Subcutaneous abdominal adipose tissue (tissue), 5 donors: ENCODE measurements at regions not wholly inside any gene's neighbourhood (a gene's known extent, or its start where the extent isn't known, plus 50 kb on each side); places are given as distances from the start of the nearest gene placed in this dataset.

ENCODE experiments used
- H3K27ac ChIP-seq: one replicate; pipeline ENCODE4 v1.7.0; 2013; ENCODE audit warnings: low read depth, mild to moderate bottlenecking, inconsistent platforms, low read length, moderate library complexity
- H3K27me3 ChIP-seq, 5 donors: one replicate each; pipeline ENCODE4 v1.7.0; 2013; ENCODE audit warnings: low read length in 5 of 5, inconsistent platforms in 1 of 5; ENCODE audit not compliant: control insufficient read depth in 5 of 5, insufficient read depth in 4 of 5
- H3K36me3 ChIP-seq, 5 donors: one replicate each; pipeline ENCODE4 v1.7.0; 2013; ENCODE audit warnings: low read length in 5 of 5; ENCODE audit not compliant: control insufficient read depth in 5 of 5, insufficient read depth in 5 of 5
- H3K4me1 ChIP-seq, 5 donors: one replicate each; pipeline ENCODE4 v1.7.0; 2013; ENCODE audit warnings: low read length in 5 of 5, mild to moderate bottlenecking in 3 of 5, moderate library complexity in 1 of 5; ENCODE audit not compliant: control insufficient read depth in 5 of 5, insufficient read depth in 5 of 5
- H3K4me3 ChIP-seq, 5 donors: one replicate each; pipeline ENCODE4 v1.7.0; 2013; ENCODE audit warnings: low read length in 5 of 5, low read depth in 1 of 5
- H3K9ac ChIP-seq, 5 donors: one replicate each; pipeline ENCODE4 v1.7.0; 2013; ENCODE audit warnings: low read length in 5 of 5, mild to moderate bottlenecking in 4 of 5, moderate library complexity in 3 of 5
- H3K9me3 ChIP-seq, 5 donors: one replicate each; pipeline ENCODE4 v1.7.0; 2013; ENCODE audit warnings: low read length in 5 of 5; ENCODE audit not compliant: control insufficient read depth in 5 of 5
- donor health status: healthy.
- donor health status: healthy.
- donor health status: healthy.
- donor health status: healthy.
- donor health status: healthy.

DNA sequence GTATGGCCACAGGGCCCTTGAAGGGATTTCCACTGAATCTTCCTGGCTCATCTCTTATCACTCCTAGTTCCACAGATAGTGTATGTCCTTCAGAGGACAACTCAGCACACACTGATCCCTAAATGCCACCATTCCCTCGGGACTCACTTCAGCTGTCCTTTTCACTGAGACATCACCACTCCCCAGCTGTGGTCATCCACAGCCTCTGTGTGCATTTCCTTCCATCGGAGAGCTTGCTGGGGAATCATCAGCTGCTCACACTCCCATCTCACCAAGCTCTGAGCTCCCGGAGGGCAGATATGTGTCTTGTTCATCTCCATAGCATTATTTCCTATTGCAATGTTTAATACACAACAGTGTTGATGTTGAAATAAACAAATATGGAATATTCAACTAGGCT lies 759.5 kb downstream of the RNF144A start:
- Histone ChIP-seq H3K4me1 (peaks cover 0 to 4% (median 3%) of the 10 kb centered on the region in 5 donors), H3K27me3 (peaks cover 0 to 2% (median 0%) of the 10 kb centered on the region in 5 donors), H3K36me3 (no peaks in the 10 kb centered on the region), H3K4me3 (no peak overlapping the region), H3K9me3 (peaks cover 0 to 4% (median 0%) of the 10 kb centered on the region in 5 donors), H3K9ac (no peak overlapping the region), H3K27ac (no peak overlapping the region)

- Histone ChIP-seq H3K36me3 (no peaks in the 10 kb centered on the region), H3K9ac (no peak overlapping the region), H3K27ac (no peak overlapping the region), H3K9me3 (no peaks in the 10 kb centered on the region), H3K4me1 (no peaks in the 10 kb centered on the region), H3K27me3 (peaks cover 0 to 2% (median 0%) of the 10 kb centered on the region in 5 donors), H3K4me3 (no peak overlapping the region)
Observed at GRCh38 chr2:7681881-7682461, 764.8 kb downstream of the RNF144A start.

- Histone ChIP-seq H3K9ac (no peak overlapping the region), H3K27ac (no peak overlapping the region), H3K4me1 (no peaks in the 10 kb centered on the region), H3K36me3 (no peaks in the 10 kb centered on the region), H3K27me3 (peaks cover 0 to 2% (median 0%) of the 10 kb centered on the region in 5 donors), H3K9me3 (no peaks in the 10 kb centered on the region), H3K4me3 (no peak overlapping the region)
Observed at GRCh38 chr2:7683196-7683595, 766.0 kb downstream of the RNF144A start.

- H3K9me3 ChIP-seq: no peaks in the 10 kb centered on the region
- no peak overlapping the region for H3K27ac ChIP-seq
- H3K4me1 ChIP-seq: no peaks in the 10 kb centered on the region
- H3K9ac ChIP-seq: no peak overlapping the region
- no peaks in the 10 kb centered on the region for H3K27me3 ChIP-seq
- H3K4me3 ChIP-seq: no peak overlapping the region
- H3K36me3 ChIP-seq: no peaks in the 10 kb centered on the region
Observed at GRCh38 chr2:7683708-7684107, 766.5 kb downstream of the RNF144A start.

- Histone ChIP-seq H3K4me1 (no peaks in the 10 kb centered on the region), H3K27me3 (no peaks in the 10 kb centered on the region), H3K9me3 (no peaks in the 10 kb centered on the region), H3K36me3 (no peaks in the 10 kb centered on the region), H3K4me3 (no peak overlapping the region), H3K27ac (no peak overlapping the region), H3K9ac (no peak overlapping the region)
Observed at GRCh38 chr2:7685342-7686015, 768.3 kb downstream of the RNF144A start.

GRCh38 chr2:7686016-7686385 lies 768.8 kb downstream of the RNF144A start:
- no peaks in the 10 kb centered on the region for H3K9me3 ChIP-seq
- H3K27me3 ChIP-seq: no peaks in the 10 kb centered on the region
- no peaks in the 10 kb centered on the region for H3K36me3 ChIP-seq
- no peak overlapping the region for H3K9ac ChIP-seq
- no peak overlapping the region for H3K4me3 ChIP-seq
- H3K4me1 ChIP-seq: no peaks in the 10 kb centered on the region
- no peak overlapping the region for H3K27ac ChIP-seq

DNA sequence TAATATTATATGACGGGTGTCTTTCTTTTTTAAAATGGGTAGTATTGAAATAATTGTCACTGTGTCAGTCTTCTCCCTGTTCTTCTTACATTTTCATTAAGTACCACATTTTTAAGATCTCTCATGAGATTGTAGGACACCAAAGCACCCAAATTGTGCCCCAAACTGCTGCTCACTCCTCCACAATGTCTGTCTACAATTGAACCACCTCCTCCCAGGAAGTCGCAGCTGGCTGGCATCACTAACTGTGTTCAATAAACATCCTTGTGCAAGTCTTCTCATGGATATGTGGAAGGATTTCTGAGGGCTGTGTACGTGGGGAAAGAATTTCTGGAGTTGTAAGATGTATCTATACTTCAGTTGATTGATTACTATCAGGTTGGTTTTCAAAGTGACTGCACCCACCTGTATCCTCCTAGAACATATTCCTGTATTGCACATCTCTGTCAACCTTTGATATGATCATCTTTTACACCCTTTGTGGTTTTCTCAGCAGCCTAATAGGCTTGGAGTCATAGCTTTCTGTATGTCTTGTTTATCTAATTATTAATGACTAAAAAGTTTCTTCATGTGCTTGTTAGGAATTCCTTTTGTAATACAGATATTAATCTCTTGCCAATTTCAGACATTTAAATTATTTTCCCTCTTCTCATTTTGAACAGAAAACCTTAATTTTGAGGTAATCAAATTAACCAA lies 774.9 kb downstream of the RNF144A start:
- Histone ChIP-seq H3K9ac (no peak overlapping the region), H3K4me1 (peaks cover 0 to 8% (median 4%) of the 10 kb centered on the region in 5 donors), H3K27ac (no peak overlapping the region), H3K4me3 (no peak overlapping the region), H3K36me3 (no peaks in the 10 kb centered on the region), H3K27me3 (no peaks in the 10 kb centered on the region), H3K9me3 (no peaks in the 10 kb centered on the region)

DNA sequence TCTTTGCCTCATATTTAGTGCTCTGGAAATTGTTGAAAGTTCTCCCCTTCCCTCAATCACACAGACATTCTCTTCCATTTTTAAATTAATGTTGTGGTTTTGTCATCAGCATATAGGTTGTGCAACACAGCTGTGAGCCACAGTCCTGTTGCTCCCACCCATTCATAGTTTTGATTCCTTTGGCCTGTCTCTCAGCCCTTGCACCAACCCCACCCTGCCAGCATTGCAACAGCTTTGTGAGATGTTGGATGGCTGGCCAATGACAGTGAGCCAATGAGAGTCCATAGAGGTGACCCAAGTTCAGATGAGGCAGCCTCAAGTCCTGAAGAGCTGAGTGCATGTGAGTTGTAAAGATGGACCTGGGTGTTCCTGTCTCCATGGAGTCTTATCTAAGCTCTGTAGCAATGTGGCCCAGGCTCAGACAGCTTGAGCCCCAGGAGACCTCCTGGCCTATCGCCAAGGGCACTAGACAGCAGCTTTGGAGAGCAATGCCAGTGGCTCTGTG lies 775.5 kb downstream of the RNF144A start:
- H3K27ac ChIP-seq: no peak overlapping the region
- no peaks in the 10 kb centered on the region for H3K36me3 ChIP-seq
- H3K9ac ChIP-seq: no peak overlapping the region
- no peaks in the 10 kb centered on the region for H3K27me3 ChIP-seq
- H3K4me1 ChIP-seq: peaks cover 0 to 8% (median 4%) of the 10 kb centered on the region in 5 donors
- H3K4me3 ChIP-seq: no peak overlapping the region
- no peaks in the 10 kb centered on the region for H3K9me3 ChIP-seq

- Histone ChIP-seq H3K9ac (no peak overlapping the region), H3K4me1 (peaks cover 0 to 8% (median 4%) of the 10 kb centered on the region in 5 donors), H3K4me3 (no peak overlapping the region), H3K9me3 (no peaks in the 10 kb centered on the region), H3K27me3 (no peaks in the 10 kb centered on the region), H3K36me3 (no peaks in the 10 kb centered on the region), H3K27ac (no peak overlapping the region)
Observed at GRCh38 chr2:7693246-7694075, 776.2 kb downstream of the RNF144A start.
